COLO668 (cell line): ENCODE measurements at regions not wholly inside any gene's neighbourhood (a gene's known extent, or its start where the extent isn't known, plus 50 kb on each side); places are given as distances from the start of the nearest gene placed in this dataset.
"Not testable (repeated sequence)": the region's sequence is repeated elsewhere in the genome, so short reads cannot be mapped to it uniquely, and the experiment has no call there.

ENCODE experiments used
- DNase-seq: peaks from one replicate; lab custom pipeline; 2025; ENCODE audit not compliant: unreplicated experiment; lab: John Stamatoyannopoulos, UW

GRCh38 chr16:14002416-14002990 lies 68.6 kb upstream of the MRTFB start:
- DNase-seq: no peak

- no peak for DNase-seq
Observed at GRCh38 chr16:14003074-14003570, 68.0 kb upstream of the MRTFB start.

GRCh38 chr16:14004031-14004728 lies 66.9 kb upstream of the MRTFB start:
- DNase-seq: no peak

- DNase-seq: no peak
Observed at GRCh38 chr16:14004729-14005315, 66.3 kb upstream of the MRTFB start.

- no peak for DNase-seq
Observed at GRCh38 chr16:14005335-14005734, 65.8 kb upstream of the MRTFB start.

GRCh38 chr16:14007450-14007849 lies 63.7 kb upstream of the MRTFB start:
- DNase-seq: no peak

GRCh38 chr16:14011001-14011400 lies 60.1 kb upstream of the MRTFB start:
- no peak for DNase-seq

GRCh38 chr16:14011846-14012245 lies 59.3 kb upstream of the MRTFB start:
- no peak for DNase-seq

GRCh38 chr16:14013145-14013570 lies 58.0 kb upstream of the MRTFB start:
- DNase-seq: no peak

GRCh38 chr16:14013571-14014283 lies 57.4 kb upstream of the MRTFB start:
- peak; percentile 46 for DNase-seq

GRCh38 chr16:14014284-14014625 lies 56.9 kb upstream of the MRTFB start:
- DNase-seq: no peak

- DNase-seq: no peak
Observed at GRCh38 chr16:14015033-14015432, 56.1 kb upstream of the MRTFB start.

GRCh38 chr16:14015461-14015860 lies 55.7 kb upstream of the MRTFB start:
- no peak for DNase-seq

GRCh38 chr16:14015948-14016347 lies 55.2 kb upstream of the MRTFB start:
- DNase-seq: no peak

- DNase-seq: not testable (repeated sequence)
Observed at GRCh38 chr16:14016362-14016761, 54.8 kb upstream of the MRTFB start.

GRCh38 chr16:14017886-14018285 lies 53.2 kb upstream of the MRTFB start:
- DNase-seq: no peak

- DNase-seq: no peak
Observed at GRCh38 chr16:14018851-14019250, 52.3 kb upstream of the MRTFB start.

- DNase-seq: peak; percentile 56
Observed at GRCh38 chr16:14020141-14020540, 51.0 kb upstream of the MRTFB start.
